ENCODE measurements at regions not wholly inside any gene's neighbourhood (a gene's known extent, or its start where the extent isn't known, plus 50 kb on each side); places are given as distances from the start of the nearest gene placed in this dataset.
A peak's percentile ranks its signal among the peaks of the same experiment; 100 is the strongest.

DNA sequence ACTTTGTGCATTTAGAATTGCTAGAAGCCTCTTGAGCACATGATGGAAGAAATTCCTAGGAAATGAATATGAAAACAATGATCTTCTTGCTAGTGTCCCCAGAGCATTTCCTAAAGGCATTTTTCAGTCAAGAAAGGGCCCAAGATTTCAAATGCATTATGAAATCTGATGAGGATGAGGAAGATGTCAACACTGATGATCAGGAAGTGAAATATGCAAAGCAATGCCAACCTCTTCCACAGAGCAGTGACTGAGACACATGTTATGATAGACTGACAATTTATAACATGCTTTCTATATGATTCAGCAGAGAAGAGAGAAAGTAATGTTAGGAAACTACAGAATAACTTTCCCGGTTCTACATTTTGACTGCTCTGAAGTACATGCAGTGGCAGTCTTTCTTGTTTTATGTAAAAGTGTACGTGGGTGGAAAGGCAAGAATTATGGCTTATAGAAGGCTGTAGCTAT lies 859.1 kb upstream of the GOT2 start:
- Mint-ChIP-seq H3K36me3 (ENCODE audit: unreplicated experiment) (no peaks in the 10 kb centered on the region), H3K4me1 (ENCODE audit: unreplicated experiment) (peaks cover 24% of the 10 kb centered on the region), H3K4me3 (ENCODE audit: unreplicated experiment) (peak overlapping the region; percentile 23), H3K27me3 (ENCODE audit: unreplicated experiment) (no peaks in the 10 kb centered on the region), H3K27ac (ENCODE audit: unreplicated experiment) (peak overlapping the region; percentile 23), H3K9me3 (ENCODE audit: unreplicated experiment) (peaks cover 4% of the 10 kb centered on the region)
- no peak for DNase-seq (ENCODE audit: extremely low spot score, unreplicated experiment)
- TF ChIP-seq, protein P1, sequence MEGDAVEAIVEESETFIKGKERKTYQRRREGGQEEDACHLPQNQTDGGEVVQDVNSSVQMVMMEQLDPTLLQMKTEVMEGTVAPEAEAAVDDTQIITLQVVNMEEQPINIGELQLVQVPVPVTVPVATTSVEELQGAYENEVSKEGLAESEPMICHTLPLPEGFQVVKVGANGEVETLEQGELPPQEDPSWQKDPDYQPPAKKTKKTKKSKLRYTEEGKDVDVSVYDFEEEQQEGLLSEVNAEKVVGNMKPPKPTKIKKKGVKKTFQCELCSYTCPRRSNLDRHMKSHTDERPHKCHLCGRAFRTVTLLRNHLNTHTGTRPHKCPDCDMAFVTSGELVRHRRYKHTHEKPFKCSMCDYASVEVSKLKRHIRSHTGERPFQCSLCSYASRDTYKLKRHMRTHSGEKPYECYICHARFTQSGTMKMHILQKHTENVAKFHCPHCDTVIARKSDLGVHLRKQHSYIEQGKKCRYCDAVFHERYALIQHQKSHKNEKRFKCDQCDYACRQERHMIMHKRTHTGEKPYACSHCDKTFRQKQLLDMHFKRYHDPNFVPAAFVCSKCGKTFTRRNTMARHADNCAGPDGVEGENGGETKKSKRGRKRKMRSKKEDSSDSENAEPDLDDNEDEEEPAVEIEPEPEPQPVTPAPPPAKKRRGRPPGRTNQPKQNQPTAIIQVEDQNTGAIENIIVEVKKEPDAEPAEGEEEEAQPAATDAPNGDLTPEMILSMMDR (IDR thresholded peaks at IDR 0.05), result no peak

DNA sequence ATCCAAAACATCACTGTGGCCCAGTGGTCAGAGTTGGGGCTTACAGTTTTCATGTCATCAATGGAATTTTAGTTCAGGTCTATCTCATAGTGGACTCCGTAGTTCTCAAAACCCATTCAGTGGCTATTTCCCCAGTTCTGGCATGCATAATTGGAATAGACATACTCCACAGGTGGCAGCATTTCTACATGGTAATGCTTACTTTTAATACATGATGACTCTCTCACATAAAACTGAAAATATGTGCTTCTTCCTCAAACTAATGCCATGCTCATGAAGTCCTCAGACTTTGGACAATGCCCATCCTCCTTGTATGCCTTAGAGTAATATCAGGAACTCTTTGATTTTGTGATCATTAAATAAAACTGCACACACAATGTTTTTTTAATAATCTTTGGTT lies 857.4 kb upstream of the GOT2 start:
- Mint-ChIP-seq H3K27me3 (ENCODE audit: unreplicated experiment) (no peaks in the 10 kb centered on the region), H3K9me3 (ENCODE audit: unreplicated experiment) (no peaks in the 10 kb centered on the region), H3K4me3 (ENCODE audit: unreplicated experiment) (no peak overlapping the region), H3K36me3 (ENCODE audit: unreplicated experiment) (no peaks in the 10 kb centered on the region), H3K4me1 (ENCODE audit: unreplicated experiment) (peaks cover 24% of the 10 kb centered on the region), H3K27ac (ENCODE audit: unreplicated experiment) (peak overlapping the region; percentile 1)
- no peak for DNase-seq (ENCODE audit: extremely low spot score, unreplicated experiment)
- TF ChIP-seq, protein P1 (IDR thresholded peaks at IDR 0.05), result peak; percentile 46

DNA sequence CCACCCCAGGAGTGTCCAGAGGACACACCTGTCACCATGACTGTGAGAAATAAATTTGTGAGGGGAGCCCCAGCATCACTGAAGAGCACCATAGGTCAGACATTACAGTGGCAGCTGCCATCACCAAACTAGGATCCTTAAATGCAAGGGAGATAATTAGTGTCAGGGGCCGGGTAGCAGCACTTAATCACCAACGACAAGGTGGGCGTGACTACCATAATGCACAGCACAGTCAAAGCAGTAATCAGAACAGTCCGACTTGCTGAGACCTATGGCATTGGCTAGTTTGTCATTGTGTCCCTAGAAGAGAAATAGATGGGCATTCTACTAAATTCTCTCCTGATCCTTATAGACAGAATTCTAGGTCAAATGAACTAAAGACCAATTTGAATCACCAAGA lies 856.7 kb upstream of the GOT2 start:
- no peaks in the 10 kb centered on the region for H3K27me3 Mint-ChIP-seq (ENCODE audit: unreplicated experiment)
- TF ChIP-seq, protein P1 (IDR thresholded peaks at IDR 0.05), result no peak
- H3K9me3 Mint-ChIP-seq (ENCODE audit: unreplicated experiment), result no peaks in the 10 kb centered on the region
- H3K27ac Mint-ChIP-seq (ENCODE audit: unreplicated experiment), result no peak overlapping the region
- peaks cover 24% of the 10 kb centered on the region for H3K4me1 Mint-ChIP-seq (ENCODE audit: unreplicated experiment)
- no peak for DNase-seq (ENCODE audit: extremely low spot score, unreplicated experiment)
- H3K4me3 Mint-ChIP-seq (ENCODE audit: unreplicated experiment), result no peak overlapping the region
- no peaks in the 10 kb centered on the region for H3K36me3 Mint-ChIP-seq (ENCODE audit: unreplicated experiment)

DNA sequence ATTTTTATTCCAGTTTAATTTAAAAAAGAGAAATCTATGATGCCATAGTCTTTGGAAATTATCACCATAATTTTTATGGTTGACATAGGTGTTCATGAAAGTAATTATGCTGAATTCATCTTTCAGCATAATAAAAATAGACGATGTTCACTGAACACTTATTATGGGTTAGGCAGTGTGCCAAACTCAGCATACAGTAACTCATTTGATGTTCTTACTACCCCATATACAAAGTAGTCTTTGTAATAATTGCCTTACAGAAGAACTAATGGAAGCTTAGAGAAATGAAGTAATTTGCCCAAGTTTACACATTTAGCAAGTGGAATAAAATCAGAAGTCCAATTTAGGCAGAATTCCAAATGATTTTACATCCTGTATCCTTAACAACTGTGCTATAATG lies 852.2 kb upstream of the GOT2 start:
- H3K4me1 Mint-ChIP-seq (ENCODE audit: unreplicated experiment), result no peaks in the 10 kb centered on the region
- DNase-seq (ENCODE audit: extremely low spot score, unreplicated experiment), result no peak
- H3K4me3 Mint-ChIP-seq (ENCODE audit: unreplicated experiment), result no peak overlapping the region
- TF ChIP-seq, protein P1 (IDR thresholded peaks at IDR 0.05), result no peak
- H3K27me3 Mint-ChIP-seq (ENCODE audit: unreplicated experiment), result no peaks in the 10 kb centered on the region
- no peaks in the 10 kb centered on the region for H3K36me3 Mint-ChIP-seq (ENCODE audit: unreplicated experiment)
- no peaks in the 10 kb centered on the region for H3K9me3 Mint-ChIP-seq (ENCODE audit: unreplicated experiment)
- no peak overlapping the region for H3K27ac Mint-ChIP-seq (ENCODE audit: unreplicated experiment)

DNA sequence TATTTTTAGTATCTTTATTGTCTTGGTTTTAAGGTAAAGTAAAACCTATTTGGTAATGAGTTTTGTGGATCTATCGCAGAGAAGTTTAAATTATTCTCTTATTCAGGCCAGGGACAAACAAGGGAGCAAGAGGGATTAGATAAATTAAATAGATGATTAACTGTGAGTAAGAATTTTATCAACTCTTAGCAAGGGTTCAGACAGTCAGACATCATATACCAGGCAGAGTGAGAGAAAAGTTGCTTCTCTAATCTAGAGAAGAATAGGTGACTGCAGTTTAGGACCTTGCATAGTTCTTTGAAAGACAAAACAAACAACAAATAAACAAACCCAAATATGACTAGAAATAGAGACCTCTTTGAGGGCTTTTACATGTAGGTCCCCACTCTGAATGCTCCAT lies 840.2 kb upstream of the GOT2 start:
- TF ChIP-seq, protein P1 (IDR thresholded peaks at IDR 0.05), result no peak
- Mint-ChIP-seq H3K4me1 (ENCODE audit: unreplicated experiment) (peaks cover 38% of the 10 kb centered on the region), H3K4me3 (ENCODE audit: unreplicated experiment) (no peak overlapping the region), H3K9me3 (ENCODE audit: unreplicated experiment) (peaks cover 3% of the 10 kb centered on the region), H3K36me3 (ENCODE audit: unreplicated experiment) (no peaks in the 10 kb centered on the region), H3K27ac (ENCODE audit: unreplicated experiment) (peak overlapping the region; percentile 54), H3K27me3 (ENCODE audit: unreplicated experiment) (no peaks in the 10 kb centered on the region)
- no peak for DNase-seq (ENCODE audit: extremely low spot score, unreplicated experiment)
